ENCODE measurements at regions not wholly inside any gene's neighbourhood (a gene's known extent, or its start where the extent isn't known, plus 50 kb on each side); places are given as distances from the start of the nearest gene placed in this dataset.

- Histone ChIP-seq H3K9ac (ENCODE audit: low read depth, low read length) (no peak overlapping the region), H3K56ac (ENCODE audit: extremely low read depth, insufficient read depth, low read length) (no peak overlapping the region), H4K8ac (ENCODE audit: low read depth in 2 of 2, low read length in 2 of 2) (no peak overlapping the region), H2BK5ac (ENCODE audit: low read depth, low read length, poor library complexity, severe bottlenecking) (no peak overlapping the region), H4K91ac (ENCODE audit: insufficient read depth, low read depth, low read length) (no peak overlapping the region), H3K23ac (ENCODE audit: low read depth, low read length) (no peak overlapping the region), H3K4me3 (ENCODE audit: insufficient read depth, low read depth, low read length) (no peak overlapping the region), H3K14ac (replicated peaks; ENCODE audit: low read depth, low read length) (no peak overlapping the region), H3K18ac (ENCODE audit: low read depth, low read length) (no peak overlapping the region), H2BK120ac (ENCODE audit: low read depth, low read length) (no peak overlapping the region), H2BK20ac (ENCODE audit: low read depth, low read length) (no peak overlapping the region), H2AFZ (replicated peaks; ENCODE audit: low read length, poor library complexity) (no peak overlapping the region), H3K4me2 (ENCODE audit: low read depth, low read length) (no peak overlapping the region), H3K79me1 (ENCODE audit: low read depth in 1 of 2, low read length in 2 of 2) (no peaks in the 10 kb centered on the region), H2BK15ac (ENCODE audit: low read depth, low read length) (no peak overlapping the region), H3K4me1 (ENCODE audit: control insufficient read depth, insufficient read depth, low read length) (no peaks in the 10 kb centered on the region), H3K9me3 (ENCODE audit: control insufficient read depth, insufficient read depth, low read length) (peaks cover 41% of the 10 kb centered on the region), H3K27me3 (ENCODE audit: control insufficient read depth, insufficient read depth, low read length) (no peaks in the 10 kb centered on the region), H4K5ac (ENCODE audit: low read depth, low read length) (no peak overlapping the region), H4K20me1 (ENCODE audit: insufficient read depth, low read length) (no peaks in the 10 kb centered on the region), H3K9me1 (ENCODE audit: insufficient read depth, low read length) (no peaks in the 10 kb centered on the region), H3K27ac (ENCODE audit: insufficient read depth, low read length) (no peak overlapping the region), H3K36me3 (ENCODE audit: control insufficient read depth, insufficient read depth, low read length) (no peaks in the 10 kb centered on the region), H2AK9ac (replicated peaks; ENCODE audit: low read depth, low read length, poor library complexity) (no peak overlapping the region), H3K4ac (ENCODE audit: low read depth, low read length) (no peak overlapping the region), H2AK5ac (ENCODE audit: low read depth, low read length) (no peak overlapping the region)
- DNase-seq, result no peak
- intact Hi-C loops (cut with micrococcal nuclease), result no loop called here
- in situ Hi-C loops (cut with MboI; ENCODE audit: low sequenced_read_pairs), result no loop called here
- no peak for TF ChIP-seq POLR2A (IDR thresholded peaks at IDR 0.05; ENCODE audit: low read depth, low read length)
- no peak for TF ChIP-seq FOS (IDR thresholded peaks at IDR 0.05; ENCODE audit: low read depth, low read length)
- no peak for TF ChIP-seq ELK1 (IDR thresholded peaks at IDR 0.05; ENCODE audit: borderline replicate concordance, low read depth, low read length)
- TF ChIP-seq RCOR1 (IDR thresholded peaks at IDR 0.05; ENCODE audit: insufficient replicate concordance, low read length), result no peak
- TF ChIP-seq CTCF (conservative IDR thresholded peaks at IDR 0.05; ENCODE audit: low read depth, low read length), result no peak
- no peak for TF ChIP-seq CHD1 (IDR thresholded peaks at IDR 0.05; ENCODE audit: low read depth, low read length)
- no peak for TF ChIP-seq SMC3 (IDR thresholded peaks at IDR 0.05; ENCODE audit: low read depth, low read length)
- TF ChIP-seq MAZ (IDR thresholded peaks at IDR 0.05; ENCODE audit: borderline replicate concordance, low read depth, low read length), result no peak
- TF ChIP-seq RAD21 (IDR thresholded peaks at IDR 0.05; ENCODE audit: low read length), result no peak
- no peak for TF ChIP-seq USF2 (IDR thresholded peaks at IDR 0.05; ENCODE audit: low read depth, low read length)
- no peak for TF ChIP-seq MAFK (IDR thresholded peaks at IDR 0.05; ENCODE audit: low read depth, low read length)
- no peak for TF ChIP-seq NFE2L2 (IDR thresholded peaks at IDR 0.05; ENCODE audit: low read depth, low read length)
- TF ChIP-seq BHLHE40 (IDR thresholded peaks at IDR 0.05; ENCODE audit: low read depth, low read length), result no peak
- POLR2A ChIA-PET (ENCODE audit: unreplicated experiment), result no interaction called here
- ATAC-seq (ENCODE audit: low read depth), result no peak
- no TSS peak for BruUV-seq (replicated peaks)
- CTCF ChIA-PET, result interaction anchor here (0.5 kb wide), 1 partner anchor 265 kb away, joined by 3 read pairs; no protein-coding TSS in a partner anchor
- WGBS, 2 experiments (ENCODE audit: extremely low coverage in 2 of 2, insufficient read length in 1 of 2), result no CpG with 5 or more reads among the region's 12 CpGs
- dilution Hi-C loops (cut with HindIII; ENCODE audit: low sequenced_read_pairs, unreplicated experiment), result no loop called here
These were observed 232.5 kb downstream of the BCL11B start for GRCh38 chr14:99039331-99040041.

All from IMR-90 (cell line).